Esophagus muscularis mucosa (tissue), 4 donors: ENCODE measurements at regions not wholly inside any gene's neighbourhood (a gene's known extent, or its start where the extent isn't known, plus 50 kb on each side); places are given as distances from the start of the nearest gene placed in this dataset.

Experiments
- DNase-seq: peaks from one replicate; pipeline ENCODE4 v3.0.0-alpha.2; 2017; ENCODE audit errors: extremely low spot score
- H3K27ac ChIP-seq, 4 donors: fragments of 200-600 bp; sonication (generic); replicated peaks in 1 of 4; 1 replicate in 3 of 4; 2 replicates in 1 of 4; pipeline ENCODE4 v1.5.1; 2016 to 2019; ENCODE audit warnings: mild to moderate bottlenecking in 1 of 4
- H3K27me3 ChIP-seq, 4 donors: fragments of 200-600 bp; sonication (generic); one replicate each; pipeline versions ENCODE4 v1.5.1 to v1.6.0; 2016 to 2019
- H3K36me3 ChIP-seq, 4 donors: fragments of 200-600 bp; sonication (generic); one replicate each; pipeline ENCODE4 v1.5.1; 2016 to 2019
- H3K4me1 ChIP-seq, 4 donors: fragments of 200-600 bp; sonication (generic); one replicate each; pipeline ENCODE4 v1.5.1; 2016 to 2019
- H3K4me3 ChIP-seq, 4 donors: fragments of 200-600 bp; sonication (generic); 1 replicate in 2 of 4; 2 replicates in 2 of 4; pipeline ENCODE4 v1.5.1; 2016 to 2019; ENCODE audit warnings: mild to moderate bottlenecking in 4 of 4, moderate library complexity in 1 of 4
- H3K9me3 ChIP-seq, 4 donors: fragments of 200-600 bp; sonication (generic); 1 replicate in 3 of 4; 2 replicates in 1 of 4; pipeline ENCODE4 v1.5.1; 2016 to 2019
- CTCF ChIP-seq, 3 experiments: fragments of 200-600 bp in 2 of 3; fragments of 450-650 bp in 1 of 3; sonication (generic) in 2 of 3; IDR thresholded peaks; one replicate each; pipeline ENCODE4 v1.5.1; 2017 to 2019; ENCODE audit warnings: antibody characterized with exemption in 3 of 3, mild to moderate bottlenecking in 2 of 3, moderate library complexity in 1 of 3
- EP300 ChIP-seq: sonication (generic); formaldehyde crosslinking; IDR thresholded peaks from one replicate; pipeline ENCODE4 v1.6.1; 2017; ENCODE audit warnings: antibody characterized with exemption
- POLR2A ChIP-seq: fragments of 450-650 bp; IDR thresholded peaks from one replicate; pipeline ENCODE4 v1.6.1; 2017; ENCODE audit warnings: antibody characterized with exemption, moderate library complexity, mild to moderate bottlenecking, low read depth
- POLR2AphosphoS5 ChIP-seq, 2 donors: sonication (generic); formaldehyde crosslinking; IDR thresholded peaks; one replicate each; pipeline ENCODE4 v1.6.1; 2017; ENCODE audit warnings: antibody characterized with exemption in 2 of 2
- WGBS: methylation state at CpG from one replicate; pipeline ENCODE4 v1.1.5; 2018; 5-methylcytosine and 5-hydroxymethylcytosine counted together
- intact Hi-C: fragments of 100-400 bp; cut with DNase I; formaldehyde crosslinking; loops from one replicate; pipeline ENCODE4 v1.15.1; 2023

GRCh38 chr2:120548627-120549608 is 186.8 kb upstream of the GLI2 start:
- Histone ChIP-seq H3K36me3 (no peaks in the 10 kb centered on the region), H3K27me3 (no peaks in the 10 kb centered on the region), H3K4me1 (peaks cover 28 to 48% (median 43%) of the 10 kb centered on the region in 4 donors), H3K4me3 (no peak overlapping the region), H3K9me3 (no peaks in the 10 kb centered on the region), H3K27ac (no peak overlapping the region)
- TF ChIP-seq POLR2A (no peak), POLR2AphosphoS5 (IDR thresholded peaks at IDR 0.05) (no peak), EP300 (no peak), CTCF (IDR thresholded peaks at IDR 0.05) (no peak)
- WGBS, result 88% methylated on average over 16 of the region's 16 CpGs
- intact Hi-C loops, result no loop called here
- DNase-seq, result no peak

- 78% methylated on average over 6 of the region's 6 CpGs for WGBS
- H3K27me3 ChIP-seq, result no peaks in the 10 kb centered on the region
- H3K9me3 ChIP-seq, result no peaks in the 10 kb centered on the region
- no peak overlapping the region for H3K4me3 ChIP-seq
- intact Hi-C loops, result loop anchor here (5.0 kb wide), 1 partner anchor 208 kb away; no protein-coding TSS in a partner anchor
- no peaks in the 10 kb centered on the region for H3K36me3 ChIP-seq
- DNase-seq, result no peak
- TF ChIP-seq CTCF (IDR thresholded peaks at IDR 0.05), result no peak
- TF ChIP-seq POLR2AphosphoS5 (IDR thresholded peaks at IDR 0.05), result no peak
- no peak for TF ChIP-seq EP300
- TF ChIP-seq POLR2A, result no peak
- H3K27ac ChIP-seq, result no peak overlapping the region
- peaks cover 28 to 48% (median 43%) of the 10 kb centered on the region in 4 donors for H3K4me1 ChIP-seq
Observed at GRCh38 chr2:120549841-120550240, 185.8 kb upstream of the GLI2 start.

- no peaks in the 10 kb centered on the region for H3K9me3 ChIP-seq
- no peaks in the 10 kb centered on the region for H3K36me3 ChIP-seq
- H3K4me1 ChIP-seq, result peaks cover 28 to 48% (median 43%) of the 10 kb centered on the region in 4 donors
- TF ChIP-seq CTCF (IDR thresholded peaks at IDR 0.05) (no peak), EP300 (no peak), POLR2A (no peak), POLR2AphosphoS5 (IDR thresholded peaks at IDR 0.05) (no peak)
- DNase-seq, result no peak
- no peak overlapping the region for H3K27ac ChIP-seq
- WGBS, result 87% methylated on average over 4 of the region's 4 CpGs
- H3K27me3 ChIP-seq, result no peaks in the 10 kb centered on the region
- H3K4me3 ChIP-seq, result no peak overlapping the region
- intact Hi-C loops, result loop anchor here (5.0 kb wide), 1 partner anchor 208 kb away; no protein-coding TSS in a partner anchor
Observed at GRCh38 chr2:120550282-120550681, 185.4 kb upstream of the GLI2 start.

- Histone ChIP-seq H3K9me3 (no peaks in the 10 kb centered on the region), H3K36me3 (no peaks in the 10 kb centered on the region), H3K27ac (no peak overlapping the region), H3K27me3 (no peaks in the 10 kb centered on the region), H3K4me1 (peaks cover 28 to 45% (median 41%) of the 10 kb centered on the region in 4 donors), H3K4me3 (no peak overlapping the region)
- intact Hi-C loops, result loop anchor here (5.0 kb wide), 1 partner anchor 209 kb away; no protein-coding TSS in a partner anchor
- 78% methylated on average over 2 of the region's 2 CpGs for WGBS
- TF ChIP-seq POLR2AphosphoS5 (IDR thresholded peaks at IDR 0.05) (no peak), EP300 (no peak), CTCF (IDR thresholded peaks at IDR 0.05) (no peak), POLR2A (no peak)
- DNase-seq, result no peak
Observed at GRCh38 chr2:120550893-120551446, 184.7 kb upstream of the GLI2 start.
